ENCODE measurements at regions not wholly inside any gene's neighbourhood (a gene's known extent, or its start where the extent isn't known, plus 50 kb on each side); places are given as distances from the start of the nearest gene placed in this dataset.

DNA sequence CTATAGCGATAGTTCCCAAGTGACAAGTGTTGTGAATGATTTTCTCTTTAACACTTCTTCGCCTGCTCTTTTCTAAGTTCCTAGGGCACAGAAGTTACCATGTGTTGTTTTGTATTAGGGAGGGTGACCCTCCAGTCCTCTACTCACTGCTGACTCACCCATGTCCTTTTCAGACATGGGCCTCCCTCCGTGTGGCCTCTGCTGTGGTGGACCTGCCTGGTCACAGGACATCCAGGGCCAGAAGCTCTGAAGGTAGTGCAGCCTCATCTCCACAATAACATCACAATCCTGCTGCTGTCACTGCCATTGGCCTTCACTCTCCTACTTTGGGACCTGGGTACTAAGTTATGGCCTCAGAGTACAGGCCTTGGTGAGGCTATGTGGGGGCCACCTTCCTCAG is 87.1 kb upstream of the TNFAIP3 start (continued):
- TF ChIP-seq GATAD2B (conservative IDR thresholded peaks at IDR 0.05; ENCODE audit: low read depth): no peak

DNA sequence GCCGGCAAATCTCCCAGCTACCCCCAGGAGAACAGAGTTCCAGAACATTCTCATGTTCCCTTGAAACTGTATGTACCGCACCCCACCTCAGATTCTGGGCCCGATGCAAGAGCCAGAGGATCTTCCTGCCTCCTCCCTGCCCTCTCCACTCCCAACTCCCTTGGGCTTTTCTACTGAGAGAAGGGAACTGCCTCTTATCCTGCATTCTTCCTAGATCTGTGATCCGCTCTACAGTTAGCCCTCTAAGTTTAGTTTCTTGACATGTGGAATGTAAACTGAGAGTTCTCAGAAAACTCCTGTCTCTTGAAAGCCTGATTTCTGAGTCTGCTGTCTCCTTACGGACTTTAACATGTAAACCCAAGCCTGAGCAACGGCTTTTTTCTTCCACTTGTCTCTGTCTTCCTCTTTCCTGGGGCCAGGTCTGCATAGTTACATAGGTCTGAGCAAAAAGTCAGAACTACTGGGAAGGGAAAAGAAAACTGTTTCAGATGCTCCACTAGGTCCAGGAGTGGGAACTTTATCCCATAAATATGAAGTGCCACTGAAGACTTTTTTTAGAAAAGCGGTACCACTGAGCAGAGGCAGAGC is 86.5 kb upstream of the TNFAIP3 start:
- no peak for ATAC-seq
- Histone ChIP-seq H3K4me1 (ENCODE audit: control insufficient read depth, insufficient read depth, low read length) (no peaks in the 10 kb centered on the region), H3K36me3 (ENCODE audit: control insufficient read depth in 2 of 2, insufficient read depth in 2 of 2, low read length in 1 of 2) (no peaks in the 10 kb centered on the region), H3K27me3 (replicated peaks in 1 of 2; ENCODE audit: control insufficient read depth in 2 of 2, insufficient read depth in 2 of 2, low read length in 1 of 2) (no peaks in the 10 kb centered on the region), H2AFZ (ENCODE audit: control insufficient read depth, low read depth, low read length) (no peak overlapping the region), H3K79me2 (ENCODE audit: control insufficient read depth, insufficient read depth, low read length) (no peaks in the 10 kb centered on the region), H3K27ac (ENCODE audit: control insufficient read depth, insufficient read depth) (no peak overlapping the region), H4K20me1 (ENCODE audit: control insufficient read depth, insufficient read depth) (no peaks in the 10 kb centered on the region), H3K4me2 (ENCODE audit: control insufficient read depth, insufficient read depth) (no peak overlapping the region), H3K9ac (ENCODE audit: control insufficient read depth, insufficient read depth, low read length) (no peak overlapping the region), H3K9me3 (replicated peaks; ENCODE audit: control insufficient read depth, insufficient read depth, low read length) (no peaks in the 10 kb centered on the region), H3K4me3 (no peak overlapping the region)
- WGBS (ENCODE audit: insufficient coverage, insufficient replicate concordance, low lambda C conversion rate, missing lambda C conversion rate): 100% methylated on average over 7 of the region's 7 CpGs
- POLR2A ChIA-PET: interaction anchor here (1.4 to 1.8 kb wide), 2 partner anchors 11 to 19 kb away, joined by 3 to 4 read pairs; no protein-coding TSS in a partner anchor
- TF ChIP-seq CHD1 (IDR thresholded peaks at IDR 0.05; ENCODE audit: low read depth, low read length): no peak
- no peak for TF ChIP-seq ZBED1 (IDR thresholded peaks at IDR 0.05; ENCODE audit: borderline replicate concordance)
- TF ChIP-seq ZNF274 (IDR thresholded peaks at IDR 0.05; ENCODE audit: insufficient read depth, insufficient read length): no peak
- TF ChIP-seq NR2F1 (conservative IDR thresholded peaks at IDR 0.05): no peak
- TF ChIP-seq, protein P1, sequence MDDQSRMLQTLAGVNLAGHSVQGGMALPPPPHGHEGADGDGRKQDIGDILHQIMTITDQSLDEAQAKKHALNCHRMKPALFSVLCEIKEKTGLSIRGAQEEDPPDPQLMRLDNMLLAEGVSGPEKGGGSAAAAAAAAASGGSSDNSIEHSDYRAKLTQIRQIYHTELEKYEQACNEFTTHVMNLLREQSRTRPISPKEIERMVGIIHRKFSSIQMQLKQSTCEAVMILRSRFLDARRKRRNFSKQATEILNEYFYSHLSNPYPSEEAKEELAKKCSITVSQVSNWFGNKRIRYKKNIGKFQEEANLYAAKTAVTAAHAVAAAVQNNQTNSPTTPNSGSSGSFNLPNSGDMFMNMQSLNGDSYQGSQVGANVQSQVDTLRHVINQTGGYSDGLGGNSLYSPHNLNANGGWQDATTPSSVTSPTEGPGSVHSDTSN (IDR thresholded peaks at IDR 0.05; ENCODE audit: insufficient replicate concordance, low read depth, low read length): no peak
- no peak for TF ChIP-seq NR2C2 (IDR thresholded peaks at IDR 0.05; ENCODE audit: borderline replicate concordance, control insufficient read depth, insufficient read length, low read depth)
- no peak for TF ChIP-seq PML (IDR thresholded peaks at IDR 0.05; ENCODE audit: low read length)
- TF ChIP-seq, protein P2, sequence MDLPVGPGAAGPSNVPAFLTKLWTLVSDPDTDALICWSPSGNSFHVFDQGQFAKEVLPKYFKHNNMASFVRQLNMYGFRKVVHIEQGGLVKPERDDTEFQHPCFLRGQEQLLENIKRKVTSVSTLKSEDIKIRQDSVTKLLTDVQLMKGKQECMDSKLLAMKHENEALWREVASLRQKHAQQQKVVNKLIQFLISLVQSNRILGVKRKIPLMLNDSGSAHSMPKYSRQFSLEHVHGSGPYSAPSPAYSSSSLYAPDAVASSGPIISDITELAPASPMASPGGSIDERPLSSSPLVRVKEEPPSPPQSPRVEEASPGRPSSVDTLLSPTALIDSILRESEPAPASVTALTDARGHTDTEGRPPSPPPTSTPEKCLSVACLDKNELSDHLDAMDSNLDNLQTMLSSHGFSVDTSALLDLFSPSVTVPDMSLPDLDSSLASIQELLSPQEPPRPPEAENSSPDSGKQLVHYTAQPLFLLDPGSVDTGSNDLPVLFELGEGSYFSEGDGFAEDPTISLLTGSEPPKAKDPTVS (IDR thresholded peaks at IDR 0.05; ENCODE audit: low read depth, low read length): no peak
- TF ChIP-seq, protein P3, sequence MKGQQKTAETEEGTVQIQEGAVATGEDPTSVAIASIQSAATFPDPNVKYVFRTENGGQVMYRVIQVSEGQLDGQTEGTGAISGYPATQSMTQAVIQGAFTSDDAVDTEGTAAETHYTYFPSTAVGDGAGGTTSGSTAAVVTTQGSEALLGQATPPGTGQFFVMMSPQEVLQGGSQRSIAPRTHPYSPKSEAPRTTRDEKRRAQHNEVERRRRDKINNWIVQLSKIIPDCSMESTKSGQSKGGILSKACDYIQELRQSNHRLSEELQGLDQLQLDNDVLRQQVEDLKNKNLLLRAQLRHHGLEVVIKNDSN (IDR thresholded peaks at IDR 0.05; ENCODE audit: borderline replicate concordance, extremely low read length, insufficient read depth, low read depth, low read length): no peak
- no peak for TF ChIP-seq POLR2AphosphoS5 (IDR thresholded peaks at IDR 0.05; ENCODE audit: low read length)
- no peak for TF ChIP-seq NFXL1 (IDR thresholded peaks at IDR 0.05; ENCODE audit: borderline replicate concordance)
- TF ChIP-seq IKZF1 (conservative IDR thresholded peaks at IDR 0.05): no peak
- SMC1A ChIA-PET (ENCODE audit: uncharacterized antibody, unreplicated experiment): interaction anchor here (1.0 to 2.2 kb wide), 4 partner anchors 10 to 22 kb away, joined by 3 to 8 read pairs (median 6); no protein-coding TSS in a partner anchor
- intact Hi-C loops (cut with micrococcal nuclease; ENCODE audit: unreplicated experiment) (no loop called here), in situ Hi-C loops (cut with MboI) (no loop called here)
- DNase-seq (ENCODE audit: low read depth, low spot score): no peak
- BruUV-seq (replicated peaks): no TSS peak
- RAD21 ChIA-PET (ENCODE audit: unreplicated experiment): interaction anchor here (1.2 kb wide), 1 partner anchor 12 kb away, joined by 3 read pairs; no protein-coding TSS in a partner anchor
- CTCF ChIA-PET: interaction anchor here (1.1 kb wide), 1 partner anchor 10 kb away, joined by 3 read pairs; no protein-coding TSS in a partner anchor
- no peak for FAIRE-seq
